ENCODE measurements at regions not wholly inside any gene's neighbourhood (a gene's known extent, or its start where the extent isn't known, plus 50 kb on each side); places are given as distances from the start of the nearest gene placed in this dataset.

DNA sequence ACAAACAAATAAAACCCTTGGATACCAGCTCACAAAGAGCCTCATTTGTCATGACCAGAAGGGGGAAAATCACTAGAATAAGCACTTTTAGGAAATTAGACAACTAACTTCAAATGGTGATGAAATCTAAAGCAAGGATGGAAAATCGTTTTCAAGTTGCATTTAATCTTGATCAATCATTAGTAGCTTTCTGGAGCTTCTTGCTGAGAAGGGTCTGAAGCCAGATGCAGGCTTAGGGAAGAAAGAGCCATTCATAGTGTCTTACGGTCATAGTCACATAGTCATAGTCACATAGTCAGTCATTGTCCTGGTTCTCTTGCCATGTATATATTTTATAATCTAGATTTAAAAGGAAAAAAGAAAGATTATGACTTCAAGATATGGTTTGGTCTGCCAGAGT, 610.5 kb downstream of the ACTL7B start:
- TF ChIP-seq CTCF (IDR thresholded peaks at IDR 0.05) (no peak), POLR2A (IDR thresholded peaks at IDR 0.05) (no peak)
